Stimulated activated CD8-positive, alpha-beta memory T cell treated with anti-CD3 and anti-CD28 coated beads, Interleukin-7, amount 100 ng/mL, for 24 hours (primary cell): ENCODE measurements at regions not wholly inside any gene's neighbourhood (a gene's known extent, or its start where the extent isn't known, plus 50 kb on each side); places are given as distances from the start of the nearest gene placed in this dataset.

Experiments used
- DNase-seq: peaks from one replicate; pipeline ENCODE4 v3.0.0-alpha.2; 2020; ENCODE audit warnings: low read depth

GRCh38 chr4:1463088-1463926 lies 57.1 kb upstream of the NKX1-1 start:
- DNase-seq: no peak

- no peak for DNase-seq
Observed at GRCh38 chr4:1462768-1463075, 56.5 kb upstream of the NKX1-1 start.

GRCh38 chr4:1462009-1462767 lies 55.9 kb upstream of the NKX1-1 start:
- DNase-seq: no peak

- DNase-seq: no peak
Observed at GRCh38 chr4:1460967-1461868, 55.0 kb upstream of the NKX1-1 start.

DNA sequence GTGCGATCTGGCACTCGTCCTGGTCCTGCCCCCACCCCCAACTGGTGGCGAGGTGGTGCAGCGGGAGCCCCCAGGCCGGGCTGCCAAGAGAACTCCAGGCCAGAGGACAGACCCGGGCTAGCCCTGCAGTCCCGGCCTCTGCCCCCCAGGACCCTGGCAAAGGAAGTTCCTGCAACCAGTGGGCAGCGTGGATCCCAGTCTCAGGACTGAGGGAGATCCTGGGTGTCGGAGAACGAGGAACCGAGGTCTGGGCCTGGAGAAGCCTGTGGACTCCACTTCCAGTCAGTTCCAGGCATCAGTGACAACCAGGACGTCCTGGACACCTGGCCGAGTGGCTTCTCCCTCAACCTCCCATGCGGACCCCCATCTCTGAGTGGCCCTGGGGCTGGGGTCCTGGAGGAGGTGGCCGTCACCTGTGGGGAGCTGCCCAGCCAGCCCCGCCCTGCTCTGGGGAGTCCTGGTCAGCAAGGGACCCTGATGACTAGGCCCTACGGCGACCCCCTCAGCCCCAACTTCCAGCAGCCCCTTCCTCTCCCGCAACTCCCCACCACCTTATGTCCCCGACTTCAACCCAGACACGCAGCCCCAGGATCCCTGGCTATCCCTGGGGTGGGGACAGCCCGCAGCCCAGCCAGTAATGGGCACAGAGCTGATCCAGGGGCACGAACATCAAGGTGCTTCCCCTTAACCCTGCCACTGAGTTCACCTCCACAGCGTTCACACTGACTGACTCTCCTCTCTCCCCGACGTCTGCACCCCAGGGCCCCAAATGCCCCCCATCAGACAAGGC lies 53.7 kb upstream of the NKX1-1 start:
- DNase-seq: no peak

DNA sequence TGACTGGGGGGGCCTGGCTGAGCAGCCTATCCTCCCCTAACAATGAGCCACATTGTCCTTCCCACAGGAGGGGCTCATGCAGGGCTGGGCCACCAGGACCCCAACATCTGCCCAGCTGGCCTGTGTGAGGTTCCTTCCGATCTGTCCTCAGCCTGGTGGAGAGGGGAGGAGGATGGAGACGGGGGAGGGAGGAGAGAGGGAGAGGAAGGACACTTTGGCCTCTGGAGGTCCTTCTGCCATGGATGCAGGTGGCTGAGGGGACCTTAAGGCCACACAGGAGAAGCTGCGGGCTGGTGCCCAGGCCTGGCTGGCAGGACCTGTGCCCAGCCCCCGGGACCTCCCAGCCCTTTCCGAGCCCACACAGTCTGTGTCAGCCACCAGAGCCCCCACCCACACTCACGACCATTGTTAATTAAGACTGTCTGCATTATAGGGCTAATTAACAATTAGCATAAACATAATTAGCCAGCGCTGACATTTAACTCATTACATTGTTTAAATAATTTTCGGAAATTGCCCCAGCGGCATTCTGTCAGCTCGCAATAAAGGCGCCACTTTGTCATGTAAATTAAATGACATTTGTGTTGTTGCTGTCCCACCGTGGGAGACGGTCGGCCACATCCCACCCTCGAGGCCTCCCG lies 53.0 kb upstream of the NKX1-1 start:
- no peak for DNase-seq

DNA sequence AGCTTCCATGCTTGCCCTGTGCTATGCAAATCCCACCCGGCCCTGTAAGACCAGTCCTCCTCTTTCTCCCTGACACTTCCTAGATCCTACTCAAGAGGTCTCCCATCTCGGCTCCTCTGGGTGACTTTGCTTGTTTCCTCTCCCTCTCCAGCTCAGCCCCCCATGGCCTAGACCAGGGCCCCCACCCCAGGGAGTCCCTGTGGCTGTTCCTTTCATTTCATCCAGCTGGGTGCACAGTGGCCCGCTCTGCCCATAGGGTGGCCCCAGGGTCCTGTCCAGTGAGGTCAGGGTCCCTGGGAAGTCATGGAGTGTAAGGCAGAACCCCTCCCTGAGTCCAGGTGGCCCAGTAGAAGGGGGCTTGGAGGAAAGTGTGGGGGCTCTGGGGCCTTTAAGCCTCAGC lies 52.3 kb upstream of the NKX1-1 start:
- no peak for DNase-seq
